Keratinocyte (primary cell): ENCODE measurements at regions not wholly inside any gene's neighbourhood (a gene's known extent, or its start where the extent isn't known, plus 50 kb on each side); places are given as distances from the start of the nearest gene placed in this dataset.

Experiments
- DNase-seq: peaks from one replicate; pipeline ENCODE4 v3.0.0-alpha.2; 2011; ENCODE audit warnings: low read depth, missing footprints, low spot score
- FAIRE-seq: peaks from 2 replicates; lab custom pipeline; 2011; peaks lifted over from hg19 to GRCh38; lab: Jason Lieb, UNC
- H2AFZ ChIP-seq: 2 replicates; pipeline ENCODE4 v1.6.0; 2012; ENCODE audit warnings: low read length, control low read depth, inconsistent platforms; ENCODE audit not compliant: control insufficient read depth
- H3K27ac ChIP-seq: 2 replicates; pipeline ENCODE4 v1.5.1; 2011; ENCODE audit warnings: low read length; ENCODE audit not compliant: control insufficient read depth, insufficient read depth
- H3K27me3 ChIP-seq: 3 replicates; pipeline ENCODE4 v1.6.0; 2011; ENCODE audit warnings: low read length; ENCODE audit not compliant: control insufficient read depth, insufficient read depth; ENCODE audit errors: extremely low read depth
- H3K36me3 ChIP-seq, 2 experiments: 2 replicates in 1 of 2; 3 replicates in 1 of 2; pipeline ENCODE4 v1.5.1; 2011; ENCODE audit warnings: low read length in 2 of 2, mild to moderate bottlenecking in 1 of 2; ENCODE audit not compliant: control insufficient read depth in 2 of 2, insufficient read depth in 2 of 2; ENCODE audit errors: extremely low read depth in 1 of 2
- H3K4me1 ChIP-seq: 3 replicates; pipeline ENCODE4 v1.5.1; 2011; ENCODE audit warnings: low read length; ENCODE audit not compliant: control insufficient read depth, insufficient read depth; ENCODE audit errors: extremely low read depth
- H3K4me2 ChIP-seq: 3 replicates; pipeline ENCODE4 v1.6.0; 2011; ENCODE audit warnings: low read depth, low read length; ENCODE audit not compliant: control insufficient read depth, insufficient read depth; ENCODE audit errors: extremely low read depth
- H3K4me3 ChIP-seq, 3 experiments: fragments of 200-600 bp in 1 of 3; sonication (generic) in 1 of 3; 2 replicates in 2 of 3; 3 replicates in 1 of 3; pipeline ENCODE4 v1.5.1; 2011 to 2016; ENCODE audit warnings: low read length in 3 of 3, mild to moderate bottlenecking in 3 of 3, control low read depth in 2 of 3, inconsistent platforms in 1 of 3, low read depth in 1 of 3, mixed read lengths in 1 of 3, mixed run types in 1 of 3, moderate library complexity in 1 of 3; ENCODE audit not compliant: control insufficient read depth in 2 of 3, insufficient read depth in 2 of 3; ENCODE audit errors: extremely low read depth in 1 of 3
- H3K79me2 ChIP-seq: 2 replicates; pipeline ENCODE4 v1.6.0; 2012; ENCODE audit warnings: low read length; ENCODE audit not compliant: control insufficient read depth, insufficient read depth
- H3K9ac ChIP-seq: 3 replicates; pipeline ENCODE4 v1.6.0; 2011; ENCODE audit warnings: low read length; ENCODE audit not compliant: control insufficient read depth, insufficient read depth; ENCODE audit errors: extremely low read depth
- H3K9me1 ChIP-seq: 3 replicates; pipeline ENCODE4 v1.6.0; 2011; ENCODE audit warnings: low read length; ENCODE audit not compliant: control insufficient read depth, insufficient read depth; ENCODE audit errors: extremely low read depth
- H3K9me3 ChIP-seq: 2 replicates; pipeline ENCODE4 v1.5.1; 2012; ENCODE audit warnings: low read depth, low read length; ENCODE audit not compliant: control insufficient read depth
- H4K20me1 ChIP-seq: 3 replicates; pipeline ENCODE4 v1.6.0; 2011; ENCODE audit warnings: low read length; ENCODE audit not compliant: control insufficient read depth, insufficient read depth; ENCODE audit errors: extremely low read depth
- CTCF ChIP-seq, 3 experiments: IDR thresholded peaks in 1 of 3; conservative IDR thresholded peaks in 1 of 3; optimal IDR thresholded peaks in 1 of 3; 2 replicates in 2 of 3; 3 replicates in 1 of 3; pipeline versions ENCODE3 to v1.5.1; 2011; ENCODE audit warnings: low read length in 3 of 3, mild to moderate bottlenecking in 3 of 3, moderate library complexity in 2 of 3, control low read depth in 1 of 3, inconsistent platforms in 1 of 3; ENCODE audit not compliant: insufficient read depth in 2 of 3; ENCODE audit errors: extremely low read depth in 1 of 3
- EZH2 ChIP-seq: IDR thresholded peaks from one replicate; pipeline ENCODE4 v1.6.1; 2012; ENCODE audit warnings: inconsistent platforms, mild to moderate bottlenecking, low read length, moderate library complexity
- dilution Hi-C: fragments of 300-500 bp; cut with MboI; formaldehyde crosslinking; loops from one replicate; pipeline ENCODE4 v1.7.0; 2020; ENCODE audit warnings: low sequenced_read_pairs; ENCODE audit not compliant: extremely low pct_ligation_motif_present

GRCh38 chr5:136661026-136661425 is 295.7 kb upstream of the TRPC7 start:
- H3K4me3 ChIP-seq: no peak overlapping the region
- dilution Hi-C loops: no loop called here

GRCh38 chr5:136656811-136657210 is 291.5 kb upstream of the TRPC7 start:
- Histone ChIP-seq H3K4me2 (no peak overlapping the region), H3K4me1 (no peaks in the 10 kb centered on the region), H3K79me2 (no peaks in the 10 kb centered on the region), H3K27ac (no peak overlapping the region), H3K36me3 (no peaks in the 10 kb centered on the region), H4K20me1 (no peaks in the 10 kb centered on the region), H3K9me3 (no peaks in the 10 kb centered on the region), H3K9ac (no peak overlapping the region), H3K9me1 (no peaks in the 10 kb centered on the region), H3K4me3 (no peak overlapping the region), H2AFZ (no peak overlapping the region), H3K27me3 (no peaks in the 10 kb centered on the region)
- FAIRE-seq (no peak), DNase-seq (no peak)
- dilution Hi-C loops: no loop called here
- no peak for TF ChIP-seq CTCF (optimal IDR thresholded peaks at IDR 0.05 in 1 of 3, IDR thresholded peaks at IDR 0.05 in 1 of 3, conservative IDR thresholded peaks at IDR 0.05 in 1 of 3; ENCODE audit: extremely low read depth in 1 of 3, insufficient read depth in 2 of 3, low read length in 3 of 3)
- no peak for TF ChIP-seq EZH2

More at GRCh38 chr5:136661026-136661425, 295.7 kb upstream of the TRPC7 start:
- Histone ChIP-seq H3K27me3 (no peaks in the 10 kb centered on the region), H3K79me2 (no peaks in the 10 kb centered on the region), H3K4me2 (no peak overlapping the region), H3K4me1 (no peaks in the 10 kb centered on the region), H3K9me1 (no peaks in the 10 kb centered on the region), H3K36me3 (no peaks in the 10 kb centered on the region), H4K20me1 (no peaks in the 10 kb centered on the region), H3K27ac (no peak overlapping the region), H2AFZ (no peak overlapping the region), H3K9me3 (no peaks in the 10 kb centered on the region), H3K9ac (no peak overlapping the region)
- DNase-seq (no peak), FAIRE-seq (no peak)
- TF ChIP-seq EZH2: no peak
- TF ChIP-seq CTCF (optimal IDR thresholded peaks at IDR 0.05 in 1 of 3, IDR thresholded peaks at IDR 0.05 in 1 of 3, conservative IDR thresholded peaks at IDR 0.05 in 1 of 3; ENCODE audit: extremely low read depth in 1 of 3, insufficient read depth in 2 of 3, low read length in 3 of 3): no peak
